H9 (cell line): ENCODE measurements at regions not wholly inside any gene's neighbourhood (a gene's known extent, or its start where the extent isn't known, plus 50 kb on each side); places are given as distances from the start of the nearest gene placed in this dataset.

Experiments used
- DNase-seq: peaks from one replicate; pipeline ENCODE4 v3.0.0-alpha.2; 2017
- H2AFZ ChIP-seq: one replicate; pipeline ENCODE4 v1.6.1; 2013; ENCODE audit warnings: mild to moderate bottlenecking, low read length, control low read depth, moderate library complexity
- H2AK5ac ChIP-seq: 2 replicates; pipeline ENCODE4 v1.6.1; 2013; ENCODE audit warnings: low read length, control low read depth, mixed read lengths; ENCODE audit not compliant: insufficient read length
- H2BK120ac ChIP-seq: one replicate; pipeline ENCODE4 v1.6.1; 2013; ENCODE audit warnings: low read depth, mild to moderate bottlenecking, low read length, control low read depth, inconsistent platforms; ENCODE audit not compliant: poor library complexity, severe bottlenecking
- H2BK12ac ChIP-seq: 2 replicates; pipeline ENCODE4 v1.6.1; 2013; ENCODE audit warnings: low read length, control low read depth, mixed read lengths, low read depth; ENCODE audit not compliant: insufficient read length
- H2BK15ac ChIP-seq: 2 replicates; pipeline ENCODE4 v1.6.1; 2013; ENCODE audit warnings: low read depth, low read length, control low read depth
- H2BK20ac ChIP-seq: one replicate; pipeline ENCODE4 v1.6.1; 2013; ENCODE audit warnings: low read depth, mild to moderate bottlenecking, low read length, control low read depth, inconsistent platforms; ENCODE audit not compliant: poor library complexity, severe bottlenecking
- H2BK5ac ChIP-seq: 2 replicates; pipeline ENCODE4 v1.6.1; 2013; ENCODE audit warnings: low read length, control low read depth, mixed read lengths; ENCODE audit not compliant: insufficient read length
- H3K14ac ChIP-seq: 2 replicates; pipeline ENCODE4 v1.6.1; 2013; ENCODE audit warnings: low read length, control low read depth; ENCODE audit not compliant: insufficient read depth
- H3K18ac ChIP-seq: 2 replicates; pipeline ENCODE4 v1.6.1; 2013; ENCODE audit warnings: low read depth, mild to moderate bottlenecking, mixed read lengths, low read length, control low read depth; ENCODE audit not compliant: insufficient read length
- H3K23ac ChIP-seq: 2 replicates; pipeline ENCODE4 v1.6.1; 2013; ENCODE audit warnings: low read length, control low read depth, mixed read lengths, low read depth; ENCODE audit not compliant: insufficient read length
- H3K23me2 ChIP-seq: 2 replicates; pipeline ENCODE4 v1.6.1; 2013; ENCODE audit warnings: low read depth, mild to moderate bottlenecking, mixed read lengths, low read length, control low read depth; ENCODE audit not compliant: insufficient read length, poor library complexity, severe bottlenecking
- H3K27ac ChIP-seq: 2 replicates; pipeline ENCODE4 v1.5.1; 2013; ENCODE audit warnings: low read length, control low read depth, mixed read lengths, low read depth; ENCODE audit not compliant: insufficient read length
- H3K27me3 ChIP-seq: 2 replicates; pipeline ENCODE4 v1.6.1; 2013; ENCODE audit warnings: low read length, control low read depth, inconsistent platforms; ENCODE audit not compliant: insufficient read depth
- H3K4ac ChIP-seq: 2 replicates; pipeline ENCODE4 v1.6.1; 2013; ENCODE audit warnings: low read depth, mild to moderate bottlenecking, control low read depth, inconsistent platforms, low read length, moderate library complexity
- H3K4me1 ChIP-seq: 2 replicates; pipeline ENCODE4 v1.6.1; 2013; ENCODE audit warnings: low read length, control low read depth, inconsistent platforms; ENCODE audit not compliant: insufficient read depth
- H3K4me2 ChIP-seq: 2 replicates; pipeline ENCODE4 v1.6.1; 2013; ENCODE audit warnings: low read length, control low read depth, mixed read lengths; ENCODE audit not compliant: insufficient read length, insufficient read depth
- H3K56ac ChIP-seq: 2 replicates; pipeline ENCODE4 v1.6.1; 2013; ENCODE audit warnings: low read depth, mild to moderate bottlenecking, mixed read lengths, low read length, control low read depth; ENCODE audit not compliant: insufficient read length
- H3K79me1 ChIP-seq: 2 replicates; pipeline ENCODE4 v1.6.1; 2013; ENCODE audit warnings: low read depth, mild to moderate bottlenecking, moderate library complexity, low read length, control low read depth, inconsistent platforms; ENCODE audit not compliant: insufficient read depth, poor library complexity, severe bottlenecking
- H3K79me2 ChIP-seq: 2 replicates; pipeline ENCODE4 v1.6.1; 2013; ENCODE audit warnings: low read length, control low read depth, inconsistent platforms; ENCODE audit not compliant: insufficient read depth
- H3K9ac ChIP-seq: 2 replicates; pipeline ENCODE4 v1.6.1; 2013; ENCODE audit warnings: low read length, control low read depth, mixed read lengths; ENCODE audit not compliant: insufficient read length; ENCODE audit errors: extremely low read depth
- H3K9me3 ChIP-seq: one replicate; pipeline ENCODE4 v1.6.1; 2013; ENCODE audit warnings: low read depth, low read length, inconsistent platforms; ENCODE audit not compliant: control insufficient read depth
- H3T11ph ChIP-seq: one replicate; pipeline ENCODE4 v1.6.1; 2013; ENCODE audit warnings: mild to moderate bottlenecking, low read length, control low read depth, inconsistent platforms
- H4K20me1 ChIP-seq: one replicate; pipeline ENCODE4 v1.6.1; 2013; ENCODE audit not compliant: control insufficient read depth, insufficient read length, insufficient read depth
- H4K5ac ChIP-seq: 2 replicates; pipeline ENCODE4 v1.6.1; 2013; ENCODE audit warnings: low read depth, mild to moderate bottlenecking, mixed read lengths, low read length, control low read depth; ENCODE audit not compliant: insufficient read length
- H4K8ac ChIP-seq: replicated peaks from 2 replicates; pipeline ENCODE4 v1.6.1; 2013; ENCODE audit warnings: low read length, control low read depth, mixed read lengths, low read depth; ENCODE audit not compliant: insufficient read length
- H4K91ac ChIP-seq: 2 replicates; pipeline ENCODE4 v1.6.1; 2013; ENCODE audit warnings: low read depth, mild to moderate bottlenecking, moderate library complexity, mixed read lengths, low read length, control low read depth; ENCODE audit not compliant: insufficient read length
- H3K27ac Mint-ChIP-seq, 3 experiments: 2 replicates in 2 of 3; 3 replicates in 1 of 3; pipeline ENCODE4 v1.8.0; 2020 to 2021; ENCODE audit warnings: mixed read lengths in 3 of 3, mild to moderate bottlenecking in 1 of 3, moderate library complexity in 1 of 3
- H3K27me3 Mint-ChIP-seq: 2 replicates; pipeline ENCODE4 v1.8.0; 2021; ENCODE audit warnings: low read depth, mild to moderate bottlenecking, moderate library complexity, mixed read lengths
- H3K36me3 Mint-ChIP-seq, 3 experiments: 2 replicates in 2 of 3; 3 replicates in 1 of 3; pipeline ENCODE4 v1.8.0; 2020 to 2021; ENCODE audit warnings: low read depth in 3 of 3, mixed read lengths in 3 of 3; ENCODE audit not compliant: insufficient read depth in 1 of 3
- H3K4me1 Mint-ChIP-seq, 2 experiments: 2 replicates each; pipeline ENCODE4 v1.8.0; 2020; ENCODE audit warnings: mixed read lengths in 2 of 2
- H3K4me3 Mint-ChIP-seq, 2 experiments: 2 replicates in 1 of 2; 3 replicates in 1 of 2; pipeline ENCODE4 v1.8.0; 2020 to 2021; ENCODE audit warnings: mild to moderate bottlenecking in 2 of 2, mixed read lengths in 2 of 2, moderate library complexity in 1 of 2
- H3K9me3 Mint-ChIP-seq, 2 experiments: 2 replicates in 1 of 2; 3 replicates in 1 of 2; pipeline ENCODE4 v1.8.0; 2020; ENCODE audit warnings: mild to moderate bottlenecking in 2 of 2, mixed read lengths in 2 of 2, moderate library complexity in 1 of 2
- WGBS: extraction: QIAGEN DNeasy Blood & Tissue Kit; methylation state at CpG from one replicate; pipeline ENCODE4 v1.1.7; 2013; ENCODE audit warnings: missing lambda C conversion rate, low lambda C conversion rate, mixed read lengths; ENCODE audit not compliant: insufficient read length; ENCODE audit errors: extremely low coverage; 5-methylcytosine and 5-hydroxymethylcytosine counted together
- TF ChIP-seq, protein P1 (sequence below): fragments of 200-600 bp; sonication (generic); conservative IDR thresholded peaks from 3 replicates; pipeline ENCODE4 v1.8.0; 2021; ENCODE audit warnings: antibody characterized with exemption, mild to moderate bottlenecking

DNA sequence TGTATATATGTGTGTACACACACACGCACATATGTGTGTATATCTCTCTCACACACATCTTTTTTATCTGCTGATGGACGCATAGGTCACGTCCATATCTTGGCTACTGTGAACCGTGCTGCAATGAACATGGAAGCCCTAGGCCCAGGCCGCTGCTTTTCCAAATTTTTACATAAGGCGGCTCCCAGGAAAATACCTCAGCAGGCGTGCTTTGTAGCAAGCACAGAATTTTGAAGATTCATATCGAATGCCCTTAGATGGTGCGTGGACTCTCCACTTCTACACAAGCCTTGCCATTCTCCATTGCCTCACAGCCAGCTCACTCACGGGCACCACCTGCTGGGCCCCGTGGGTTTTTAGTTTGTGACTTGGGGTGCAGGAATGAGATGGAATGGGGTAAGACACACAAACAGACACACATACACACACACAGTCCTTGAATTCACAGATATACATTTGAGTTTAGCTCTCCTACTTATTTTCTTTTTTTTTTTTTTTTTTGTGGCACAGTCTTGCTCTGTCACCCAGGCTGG, 57.9 kb upstream of the RNF32 start:
- Histone ChIP-seq H2AK5ac (no peak overlapping the region), H3K27ac (no peak overlapping the region), H3K23ac (no peak overlapping the region), H2BK20ac (no peak overlapping the region), H3K56ac (no peak overlapping the region), H3K14ac (no peak overlapping the region), H4K20me1 (no peaks in the 10 kb centered on the region), H3K4ac (no peak overlapping the region), H3K27me3 (no peaks in the 10 kb centered on the region), H2BK12ac (no peak overlapping the region), H3K23me2 (no peaks in the 10 kb centered on the region), H4K91ac (no peak overlapping the region), H4K5ac (no peak overlapping the region), H2BK120ac (no peak overlapping the region), H2BK15ac (no peak overlapping the region), H3K9me3 (no peaks in the 10 kb centered on the region), H3K79me1 (no peaks in the 10 kb centered on the region), H3K79me2 (no peaks in the 10 kb centered on the region), H3K4me1 (peaks cover 10% of the 10 kb centered on the region; the same call in 1 of the 2 replicates), H3K9ac (no peak overlapping the region), H2BK5ac (no peak overlapping the region), H3K18ac (no peak overlapping the region), H4K8ac (no peak overlapping the region), H3K4me2 (no peak overlapping the region), H3T11ph (no peak overlapping the region), H2AFZ (no peak overlapping the region)
- WGBS = no CpG with 5 or more reads among the region's 11 CpGs
- Mint-ChIP-seq H3K4me3 (no peak overlapping the region), H3K4me1 (peaks cover 45 to 57% of the 10 kb centered on the region in 2 experiments), H3K27me3 (peaks cover 82% of the 10 kb centered on the region), H3K9me3 (peaks cover 6 to 15% of the 10 kb centered on the region in 2 experiments; a peak in 3 of 5 replicates), H3K36me3 (peaks cover 0 to 5% (median 0%) of the 10 kb centered on the region in 3 experiments; a peak in 4 of 7 replicates), H3K27ac (no peak overlapping the region)
- DNase-seq = no peak
- TF ChIP-seq, protein P1, sequence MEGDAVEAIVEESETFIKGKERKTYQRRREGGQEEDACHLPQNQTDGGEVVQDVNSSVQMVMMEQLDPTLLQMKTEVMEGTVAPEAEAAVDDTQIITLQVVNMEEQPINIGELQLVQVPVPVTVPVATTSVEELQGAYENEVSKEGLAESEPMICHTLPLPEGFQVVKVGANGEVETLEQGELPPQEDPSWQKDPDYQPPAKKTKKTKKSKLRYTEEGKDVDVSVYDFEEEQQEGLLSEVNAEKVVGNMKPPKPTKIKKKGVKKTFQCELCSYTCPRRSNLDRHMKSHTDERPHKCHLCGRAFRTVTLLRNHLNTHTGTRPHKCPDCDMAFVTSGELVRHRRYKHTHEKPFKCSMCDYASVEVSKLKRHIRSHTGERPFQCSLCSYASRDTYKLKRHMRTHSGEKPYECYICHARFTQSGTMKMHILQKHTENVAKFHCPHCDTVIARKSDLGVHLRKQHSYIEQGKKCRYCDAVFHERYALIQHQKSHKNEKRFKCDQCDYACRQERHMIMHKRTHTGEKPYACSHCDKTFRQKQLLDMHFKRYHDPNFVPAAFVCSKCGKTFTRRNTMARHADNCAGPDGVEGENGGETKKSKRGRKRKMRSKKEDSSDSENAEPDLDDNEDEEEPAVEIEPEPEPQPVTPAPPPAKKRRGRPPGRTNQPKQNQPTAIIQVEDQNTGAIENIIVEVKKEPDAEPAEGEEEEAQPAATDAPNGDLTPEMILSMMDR = no peak
